ENCODE measurements at regions not wholly inside any gene's neighbourhood (a gene's known extent, or its start where the extent isn't known, plus 50 kb on each side); places are given as distances from the start of the nearest gene placed in this dataset.

GRCh38 chr4:58502839-58503238, 1392.7 kb upstream of the IGFBP7 start:
- no peak for TF ChIP-seq CTCF (conservative IDR thresholded peaks at IDR 0.05)
- no peak for TF ChIP-seq ZFX (IDR thresholded peaks at IDR 0.05)
